GM12874 (cell line): ENCODE measurements at regions not wholly inside any gene's neighbourhood (a gene's known extent, or its start where the extent isn't known, plus 50 kb on each side); places are given as distances from the start of the nearest gene placed in this dataset.

Source experiments
- TF ChIP-seq, protein P1 (sequence below): IDR thresholded peaks from 2 replicates; pipeline ENCODE4 v1.5.1; 2011; ENCODE audit warnings: low read depth, mild to moderate bottlenecking, control low read depth, low read length, moderate library complexity; ENCODE audit not compliant: insufficient read depth

DNA sequence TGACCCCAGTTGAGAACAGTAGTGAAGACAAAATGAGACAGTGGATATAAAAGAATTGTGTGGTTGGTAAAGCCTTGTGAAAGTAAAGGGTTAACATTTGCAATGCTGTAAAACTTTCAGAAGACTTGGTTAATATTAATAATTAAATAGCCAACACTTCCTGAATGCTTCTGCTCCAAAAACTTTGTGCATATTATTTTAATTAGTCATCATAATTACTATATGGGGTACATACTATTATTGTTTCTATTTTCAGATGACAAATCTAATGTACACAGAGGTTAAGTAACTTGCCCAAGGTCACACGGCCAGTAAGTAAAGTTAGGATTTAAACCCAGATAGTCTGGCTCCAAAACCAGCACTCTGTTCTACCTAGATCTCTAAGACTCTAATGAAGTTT lies 291.3 kb downstream of the OGFRL1 start:
- TF ChIP-seq, protein P1, sequence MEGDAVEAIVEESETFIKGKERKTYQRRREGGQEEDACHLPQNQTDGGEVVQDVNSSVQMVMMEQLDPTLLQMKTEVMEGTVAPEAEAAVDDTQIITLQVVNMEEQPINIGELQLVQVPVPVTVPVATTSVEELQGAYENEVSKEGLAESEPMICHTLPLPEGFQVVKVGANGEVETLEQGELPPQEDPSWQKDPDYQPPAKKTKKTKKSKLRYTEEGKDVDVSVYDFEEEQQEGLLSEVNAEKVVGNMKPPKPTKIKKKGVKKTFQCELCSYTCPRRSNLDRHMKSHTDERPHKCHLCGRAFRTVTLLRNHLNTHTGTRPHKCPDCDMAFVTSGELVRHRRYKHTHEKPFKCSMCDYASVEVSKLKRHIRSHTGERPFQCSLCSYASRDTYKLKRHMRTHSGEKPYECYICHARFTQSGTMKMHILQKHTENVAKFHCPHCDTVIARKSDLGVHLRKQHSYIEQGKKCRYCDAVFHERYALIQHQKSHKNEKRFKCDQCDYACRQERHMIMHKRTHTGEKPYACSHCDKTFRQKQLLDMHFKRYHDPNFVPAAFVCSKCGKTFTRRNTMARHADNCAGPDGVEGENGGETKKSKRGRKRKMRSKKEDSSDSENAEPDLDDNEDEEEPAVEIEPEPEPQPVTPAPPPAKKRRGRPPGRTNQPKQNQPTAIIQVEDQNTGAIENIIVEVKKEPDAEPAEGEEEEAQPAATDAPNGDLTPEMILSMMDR, result no peak

DNA sequence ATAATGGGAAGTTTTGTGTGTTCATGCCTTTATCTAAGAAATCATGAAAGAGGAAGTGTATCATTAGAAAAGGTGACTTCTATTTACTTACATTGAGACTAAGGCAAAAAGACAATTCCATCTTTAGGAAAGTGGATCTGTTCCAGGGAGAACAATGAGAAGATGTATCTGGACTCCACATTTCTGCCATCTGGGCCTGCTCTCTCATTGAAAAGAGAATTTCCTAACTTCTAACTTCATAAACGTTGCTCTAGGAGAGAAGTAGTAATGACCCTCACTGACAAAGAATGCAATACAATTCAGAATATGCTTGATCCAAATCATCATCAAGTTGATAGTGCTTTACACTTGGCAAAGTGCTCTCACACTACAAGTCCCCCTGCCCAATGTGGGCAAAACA lies 294.2 kb downstream of the OGFRL1 start:
- TF ChIP-seq, protein P1, result no peak

DNA sequence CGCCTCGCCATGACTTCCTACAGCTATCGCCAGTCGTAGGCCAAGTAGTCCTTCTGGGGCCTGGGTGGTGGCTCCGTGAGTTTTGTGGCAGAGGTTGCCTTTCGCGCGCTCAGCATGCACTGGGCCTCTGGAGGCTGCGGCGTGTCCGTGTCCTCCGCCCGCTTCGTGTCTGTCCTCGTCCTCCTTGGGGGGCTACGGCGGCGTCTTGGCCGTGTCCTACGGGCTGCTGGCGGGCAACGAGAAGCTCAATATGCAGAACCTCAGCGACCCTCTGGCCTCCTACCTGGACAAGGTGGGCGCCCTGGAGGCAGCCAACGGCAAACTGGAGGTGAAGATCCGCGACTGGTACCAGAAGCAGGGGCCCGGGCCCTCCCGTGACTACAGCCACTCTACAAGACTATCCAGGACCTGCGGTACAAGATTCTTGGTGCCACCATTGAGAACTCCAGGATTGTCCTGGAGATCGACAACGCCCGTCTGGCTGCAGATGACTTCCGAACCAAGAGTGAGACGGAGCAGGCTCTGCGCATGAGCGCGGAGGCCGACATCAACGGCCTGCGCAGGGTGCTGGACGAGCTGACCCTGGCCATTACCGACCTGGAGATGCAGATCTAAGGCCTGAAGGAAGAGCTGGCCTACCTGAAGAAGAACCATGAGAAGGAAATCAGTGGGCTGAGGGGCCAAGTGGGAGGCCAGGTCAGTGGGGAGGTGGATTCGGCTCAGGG lies 296.3 kb downstream of the OGFRL1 start:
- TF ChIP-seq, protein P1, result no peak

DNA sequence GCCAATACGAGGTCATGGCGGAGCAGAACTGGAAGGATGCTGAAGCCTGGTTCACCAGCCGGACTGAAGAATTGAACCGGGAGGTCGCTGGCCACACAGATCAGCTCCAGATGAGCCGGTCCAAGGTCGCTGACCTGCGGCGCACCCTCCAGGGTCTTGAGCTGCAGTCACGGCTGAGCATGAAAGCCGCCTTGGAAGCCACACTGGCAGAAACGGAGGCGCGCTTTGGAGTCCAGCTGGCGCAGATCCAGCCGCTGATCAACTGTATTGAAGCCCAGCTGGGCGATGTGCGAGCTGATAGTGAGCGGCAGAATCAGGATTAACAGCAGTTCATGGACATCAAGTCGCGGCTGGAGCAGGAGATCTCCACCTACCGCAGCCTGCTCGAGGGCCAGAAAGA lies 296.9 kb downstream of the OGFRL1 start:
- TF ChIP-seq, protein P1, result no peak

DNA sequence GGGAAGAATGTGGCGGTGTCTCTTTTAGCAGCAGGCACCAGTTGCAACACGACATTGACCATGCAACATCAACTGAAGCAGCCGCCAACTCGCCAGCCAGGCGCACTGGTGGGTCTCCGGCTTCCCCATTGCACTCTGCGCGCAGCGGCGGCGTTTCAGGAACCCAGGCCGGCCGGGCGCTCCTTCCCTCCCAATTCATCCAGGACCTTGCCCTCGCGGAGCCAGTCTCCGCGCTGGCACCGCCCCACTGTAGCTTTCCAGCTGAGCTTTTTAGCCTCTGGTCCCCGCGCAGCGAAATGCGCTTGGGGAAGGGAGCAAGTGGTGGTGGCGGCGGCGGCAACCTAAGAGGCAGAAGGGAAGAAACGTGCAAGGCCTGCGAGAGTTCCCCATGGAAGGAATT lies 297.9 kb upstream of the RIMS1 start:
- TF ChIP-seq, protein P1, result no peak

DNA sequence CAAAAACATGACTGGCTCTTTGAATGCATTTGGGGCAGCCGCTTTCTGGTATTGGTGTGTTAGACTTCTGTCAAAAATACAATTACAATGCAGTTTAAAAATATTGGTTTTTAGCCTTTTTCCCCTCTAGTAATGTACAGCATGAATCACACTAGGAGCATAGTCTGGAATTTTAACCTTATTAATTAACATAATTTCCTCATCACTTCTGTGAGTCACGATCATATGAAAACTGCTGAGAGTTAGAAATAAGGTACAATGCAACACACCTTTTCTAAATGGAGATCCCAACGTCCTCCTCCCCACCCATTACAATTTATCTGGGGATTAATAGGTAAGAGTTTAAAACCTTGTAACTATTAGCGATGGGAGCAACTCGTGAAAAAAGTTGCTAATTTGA lies 297.1 kb upstream of the RIMS1 start:
- TF ChIP-seq, protein P1, result no peak

DNA sequence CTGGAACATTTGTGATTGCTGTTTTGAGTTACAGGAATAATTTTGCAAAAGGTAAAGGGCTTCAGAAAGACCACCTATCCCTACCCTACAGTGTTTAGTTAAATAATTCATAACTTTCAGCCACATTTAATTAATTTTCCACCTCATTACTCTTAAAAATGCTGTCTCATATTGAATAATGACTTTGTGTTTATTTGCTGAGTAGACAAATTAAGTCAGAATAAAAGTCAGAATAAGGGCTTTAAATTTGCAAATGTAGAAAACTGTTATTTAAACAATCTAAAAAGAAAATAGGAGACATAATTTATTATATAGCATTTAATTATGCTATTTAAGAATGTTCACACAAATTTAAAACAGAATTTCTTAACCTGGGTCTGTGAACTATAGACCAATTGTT lies 293.7 kb upstream of the RIMS1 start:
- TF ChIP-seq, protein P1, result no peak
